ENCODE measurements at regions not wholly inside any gene's neighbourhood (a gene's known extent, or its start where the extent isn't known, plus 50 kb on each side); places are given as distances from the start of the nearest gene placed in this dataset.

GRCh38 chr5:88548136-88548805 is 279.6 kb upstream of the TMEM161B start:
- ATAC-seq, result no peak
- intact Hi-C loops (cut with micrococcal nuclease), result no loop called here
- TF ChIP-seq JUND (IDR thresholded peaks at IDR 0.05) (no peak), REST (IDR thresholded peaks at IDR 0.05; ENCODE audit: low read depth) (no peak), ELF1 (IDR thresholded peaks at IDR 0.05; ENCODE audit: borderline replicate concordance, low read depth) (no peak), SP1 (IDR thresholded peaks at IDR 0.05; ENCODE audit: low read depth) (no peak), SRF (IDR thresholded peaks at IDR 0.05; ENCODE audit: low read depth) (no peak), EZH2 (IDR thresholded peaks at IDR 0.05) (no peak), RAD21 (IDR thresholded peaks at IDR 0.05; ENCODE audit: low read depth) (no peak), ZNF274 (IDR thresholded peaks at IDR 0.05; ENCODE audit: low read depth, low read length) (no peak), ZFX (IDR thresholded peaks at IDR 0.05) (no peak), SIN3A (IDR thresholded peaks at IDR 0.05; ENCODE audit: low read depth) (no peak), CEBPB (IDR thresholded peaks at IDR 0.05; ENCODE audit: low read depth) (no peak), YY1 (IDR thresholded peaks at IDR 0.05; ENCODE audit: extremely low read depth, insufficient replicate concordance, low read depth, low read length) (no peak), TCF7L2 (IDR thresholded peaks at IDR 0.05; ENCODE audit: borderline replicate concordance, extremely low read depth, insufficient read depth, insufficient read length) (no peak), MAX (IDR thresholded peaks at IDR 0.05) (no peak)
- TF ChIP-seq, protein P1, sequence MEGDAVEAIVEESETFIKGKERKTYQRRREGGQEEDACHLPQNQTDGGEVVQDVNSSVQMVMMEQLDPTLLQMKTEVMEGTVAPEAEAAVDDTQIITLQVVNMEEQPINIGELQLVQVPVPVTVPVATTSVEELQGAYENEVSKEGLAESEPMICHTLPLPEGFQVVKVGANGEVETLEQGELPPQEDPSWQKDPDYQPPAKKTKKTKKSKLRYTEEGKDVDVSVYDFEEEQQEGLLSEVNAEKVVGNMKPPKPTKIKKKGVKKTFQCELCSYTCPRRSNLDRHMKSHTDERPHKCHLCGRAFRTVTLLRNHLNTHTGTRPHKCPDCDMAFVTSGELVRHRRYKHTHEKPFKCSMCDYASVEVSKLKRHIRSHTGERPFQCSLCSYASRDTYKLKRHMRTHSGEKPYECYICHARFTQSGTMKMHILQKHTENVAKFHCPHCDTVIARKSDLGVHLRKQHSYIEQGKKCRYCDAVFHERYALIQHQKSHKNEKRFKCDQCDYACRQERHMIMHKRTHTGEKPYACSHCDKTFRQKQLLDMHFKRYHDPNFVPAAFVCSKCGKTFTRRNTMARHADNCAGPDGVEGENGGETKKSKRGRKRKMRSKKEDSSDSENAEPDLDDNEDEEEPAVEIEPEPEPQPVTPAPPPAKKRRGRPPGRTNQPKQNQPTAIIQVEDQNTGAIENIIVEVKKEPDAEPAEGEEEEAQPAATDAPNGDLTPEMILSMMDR (IDR thresholded peaks at IDR 0.05 in 2 of 3, conservative IDR thresholded peaks at IDR 0.05 in 1 of 3; ENCODE audit: borderline replicate concordance in 1 of 3, insufficient read depth in 1 of 3, low read depth in 2 of 3, low read length in 2 of 3), result no peak
- TF ChIP-seq, protein P2, sequence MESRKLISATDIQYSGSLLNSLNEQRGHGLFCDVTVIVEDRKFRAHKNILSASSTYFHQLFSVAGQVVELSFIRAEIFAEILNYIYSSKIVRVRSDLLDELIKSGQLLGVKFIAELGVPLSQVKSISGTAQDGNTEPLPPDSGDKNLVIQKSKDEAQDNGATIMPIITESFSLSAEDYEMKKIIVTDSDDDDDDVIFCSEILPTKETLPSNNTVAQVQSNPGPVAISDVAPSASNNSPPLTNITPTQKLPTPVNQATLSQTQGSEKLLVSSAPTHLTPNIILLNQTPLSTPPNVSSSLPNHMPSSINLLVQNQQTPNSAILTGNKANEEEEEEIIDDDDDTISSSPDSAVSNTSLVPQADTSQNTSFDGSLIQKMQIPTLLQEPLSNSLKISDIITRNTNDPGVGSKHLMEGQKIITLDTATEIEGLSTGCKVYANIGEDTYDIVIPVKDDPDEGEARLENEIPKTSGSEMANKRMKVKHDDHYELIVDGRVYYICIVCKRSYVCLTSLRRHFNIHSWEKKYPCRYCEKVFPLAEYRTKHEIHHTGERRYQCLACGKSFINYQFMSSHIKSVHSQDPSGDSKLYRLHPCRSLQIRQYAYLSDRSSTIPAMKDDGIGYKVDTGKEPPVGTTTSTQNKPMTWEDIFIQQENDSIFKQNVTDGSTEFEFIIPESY (IDR thresholded peaks at IDR 0.05; ENCODE audit: extremely low read depth, insufficient replicate concordance, low read length), result no peak
- no peaks in the 10 kb centered on the region for H3K79me2 ChIP-seq (ENCODE audit: insufficient read depth, low read length)
- peak overlapping the region; percentile 56 for H2AFZ ChIP-seq (ENCODE audit: low read depth, low read length, poor library complexity, severe bottlenecking)
- no peaks in the 10 kb centered on the region for H4K20me1 ChIP-seq (ENCODE audit: insufficient read depth)
- no peak overlapping the region for H3K9ac ChIP-seq (ENCODE audit: low read length)
- no peak overlapping the region for H3K4me2 ChIP-seq (ENCODE audit: low read length)
- H3K36me3 ChIP-seq (ENCODE audit: control insufficient read depth in 1 of 2, insufficient read depth in 2 of 2, low read length in 2 of 2), result no peaks in the 10 kb centered on the region
- no peak overlapping the region for H3K4me3 ChIP-seq (replicated peaks in 1 of 2; ENCODE audit: low read depth in 1 of 2, low read length in 2 of 2)
- DNase-seq (ENCODE audit: low read depth, low spot score), result no peak
- no peak overlapping the region for H3K27ac ChIP-seq (ENCODE audit: low read depth, low read length)
- no peaks in the 10 kb centered on the region for H3K4me1 ChIP-seq (ENCODE audit: control insufficient read depth in 1 of 2, insufficient read depth in 2 of 2, low read length in 2 of 2)
- no TSS peak for BruUV-seq (replicated peaks)
- POLR2A ChIA-PET, result no interaction called here
- CTCF ChIA-PET, result no interaction called here
- no peaks in the 10 kb centered on the region for H3K9me3 ChIP-seq (ENCODE audit: control insufficient read depth in 1 of 2, insufficient read depth in 1 of 2, low read depth in 1 of 2, low read length in 2 of 2)
- H3K9me2 ChIP-seq (ENCODE audit: insufficient read depth), result no peaks in the 10 kb centered on the region; the same call in 1 of the 2 replicates
- no peaks in the 10 kb centered on the region for H3K27me3 ChIP-seq (ENCODE audit: insufficient read depth, low read length)
- RAD21 ChIA-PET (ENCODE audit: low non-redundant PET in 1 of 2, low total read pairs in 2 of 2, uncharacterized antibody in 2 of 2, unreplicated experiment in 2 of 2), result no interaction called here
